K562 (cell line): ENCODE measurements at regions not wholly inside any gene's neighbourhood (a gene's known extent, or its start where the extent isn't known, plus 50 kb on each side); places are given as distances from the start of the nearest gene placed in this dataset.

Experiments used
- ATAC-seq: fragments of 200-7000 bp; cut with Tn5 transposase; 3 replicates; pipeline ENCODE4 v1.9.1; 2020; ENCODE audit warnings: moderate library complexity
- BruUV-seq: library from RNA; stranded (reverse); fragments of 400-500 nt; replicated peaks from 2 replicates; lab custom pipeline; 2021; lab: Mats Ljungman, UMichigan
- CTCF ChIA-PET: fragments of 300-600 bp; formaldehyde crosslinking; extraction: SDS; loops from one replicate; lab custom pipeline; 2021; ENCODE audit warnings: low intra/inter-chr PET ratio; lab: Yijun Ruan, JAX
- POLR2A ChIA-PET: fragments of 300-600, 350-650 bp; sonication (Branson Sonifier 250); formaldehyde crosslinking; extraction: SDS; loops from one replicate; lab custom pipeline; 2021; ENCODE audit warnings: antibody characterized with exemption, inconsistent platforms; lab: Yijun Ruan, JAX
- DNase-seq, 4 experiments: peaks; one replicate each; pipeline versions ENCODE4 v3.0.0 to v3.0.0-alpha.2; 2011 to 2018; ENCODE audit warnings: low spot score in 3 of 4, mixed read lengths in 3 of 4; ENCODE audit errors: extremely low read depth in 1 of 4
- FAIRE-seq: peaks from 2 replicates; lab custom pipeline; 2011; peaks lifted over from hg19 to GRCh38; lab: Jason Lieb, UNC
- H2AFZ ChIP-seq: 2 replicates; pipeline ENCODE4 v1.6.0; 2011; ENCODE audit warnings: low read depth, low read length, control low read depth, inconsistent platforms
- H3K27ac ChIP-seq: fragments of 200-600 bp; 3 replicates; pipeline ENCODE4 v1.8.0; 2011; ENCODE audit warnings: low read depth, mild to moderate bottlenecking, control low read depth, inconsistent platforms, low read length, moderate library complexity, mixed read lengths; ENCODE audit errors: extremely low read depth
- H3K27me3 ChIP-seq, 2 experiments: fragments of 300-600 bp in 1 of 2; 2 replicates in 1 of 2; 3 replicates in 1 of 2; pipeline versions ENCODE4 v1.6.0 to v1.8.0; 2011; ENCODE audit warnings: inconsistent platforms in 2 of 2, low read length in 2 of 2, mild to moderate bottlenecking in 1 of 2, mixed read lengths in 1 of 2, moderate library complexity in 1 of 2; ENCODE audit not compliant: control insufficient read depth in 2 of 2, insufficient read depth in 2 of 2
- H3K36me3 ChIP-seq: fragments of 300-600 bp; 3 replicates; pipeline ENCODE4 v1.8.0; 2011; ENCODE audit warnings: mild to moderate bottlenecking, low read length, inconsistent platforms; ENCODE audit not compliant: control insufficient read depth, insufficient read depth
- H3K4me1 ChIP-seq, 2 experiments: fragments of 200-600 bp in 1 of 2; replicated peaks in 1 of 2; 2 replicates in 1 of 2; 3 replicates in 1 of 2; pipeline versions ENCODE4 v1.5.1 to v1.8.0; 2011; ENCODE audit warnings: inconsistent platforms in 2 of 2, low read length in 2 of 2, mild to moderate bottlenecking in 1 of 2, mixed read lengths in 1 of 2, moderate library complexity in 1 of 2; ENCODE audit not compliant: control insufficient read depth in 2 of 2, insufficient read depth in 2 of 2
- H3K4me2 ChIP-seq: 2 replicates; pipeline ENCODE4 v1.6.1; 2011; ENCODE audit warnings: low read length, control low read depth, inconsistent platforms, mixed read lengths; ENCODE audit not compliant: insufficient read depth
- H3K4me3 ChIP-seq: fragments of 200-600 bp; sonication (generic), shearing (Covaris generic); 2 replicates; pipeline ENCODE4 v1.5.1; 2016; ENCODE audit warnings: control low read depth, inconsistent platforms
- H3K79me2 ChIP-seq: fragments of 200-600 bp; 3 replicates; pipeline ENCODE4 v1.8.0; 2011; ENCODE audit warnings: low read length, inconsistent platforms; ENCODE audit not compliant: control insufficient read depth, insufficient read depth
- H3K9ac ChIP-seq, 2 experiments: 2 replicates each; pipeline versions ENCODE4 v1.6.0 to v1.6.1; 2011; ENCODE audit warnings: low read depth in 2 of 2, low read length in 2 of 2, control low read depth in 1 of 2, inconsistent platforms in 1 of 2, mild to moderate bottlenecking in 1 of 2, mixed read lengths in 1 of 2; ENCODE audit not compliant: insufficient read depth in 1 of 2
- H3K9me1 ChIP-seq: one replicate; pipeline ENCODE4 v1.6.0; 2011; ENCODE audit warnings: inconsistent platforms, mild to moderate bottlenecking, low read length, moderate library complexity; ENCODE audit not compliant: control insufficient read depth, insufficient read depth
- H3K9me3 ChIP-seq: replicated peaks from 2 replicates; pipeline ENCODE4 v1.5.1; 2011; ENCODE audit warnings: low read depth, low read length, inconsistent platforms; ENCODE audit not compliant: control insufficient read depth, insufficient read depth
- H4K20me1 ChIP-seq: replicated peaks from 2 replicates; pipeline ENCODE4 v1.6.1; 2011; ENCODE audit warnings: low read length, inconsistent platforms, mixed read lengths; ENCODE audit not compliant: control insufficient read depth, insufficient read depth
- CBFA2T3 ChIP-seq: fragments of 450-650 bp; IDR thresholded peaks from 2 replicates; pipeline ENCODE4 v1.6.1; 2017
- EGR1 ChIP-seq: fragments of 450-650 bp; conservative IDR thresholded peaks from 2 replicates; pipeline ENCODE4 v1.6.1; 2017; ENCODE audit warnings: mild to moderate bottlenecking
- GTF2E2 ChIP-seq: fragments of 200-800 bp; sonication (Bioruptor generic); IDR thresholded peaks from 2 replicates; pipeline ENCODE4 v1.6.1; 2016; ENCODE audit warnings: missing genetic modification characterization, missing compliant biosample characterization
- HMG20B ChIP-seq: fragments of 250-450 bp; sonication (Bioruptor Pico); IDR thresholded peaks from 2 replicates; pipeline ENCODE4 v1.5.0; 2021; ENCODE audit warnings: mild to moderate bottlenecking
- JUND ChIP-seq, 2 experiments: IDR thresholded peaks; 2 replicates in 1 of 2; 3 replicates in 1 of 2; pipeline ENCODE4 v1.6.1; 2011; ENCODE audit warnings: borderline replicate concordance in 2 of 2, low read depth in 2 of 2, low read length in 2 of 2, improper control_type of control experiment in 1 of 2, missing biosample characterization in 1 of 2, missing genetic modification characterization in 1 of 2, missing genetic modification reagents in 1 of 2
- NCOA1 ChIP-seq: fragments of 450-650 bp; IDR thresholded peaks from 2 replicates; pipeline ENCODE4 v1.6.1; 2016; ENCODE audit warnings: low read depth
- NEUROD1 ChIP-seq: fragments of 150-350 bp; IDR thresholded peaks from 2 replicates; pipeline ENCODE4 v1.6.1; 2014; ENCODE audit warnings: borderline replicate concordance, low read length, low read depth; ENCODE audit not compliant: partially characterized antibody
- PURB ChIP-seq: sonication (generic); formaldehyde crosslinking; IDR thresholded peaks from 2 replicates; pipeline ENCODE4 v1.9.0; 2021; ENCODE audit warnings: low read depth, mild to moderate bottlenecking, missing genetic modification reagents
- RHOXF2B ChIP-seq: fragments of 250-450 bp; sonication (Bioruptor Pico); conservative IDR thresholded peaks from 2 replicates; pipeline ENCODE4 v1.5.1; 2021
- TAF15 ChIP-seq: fragments of 200-400 bp; formaldehyde crosslinking; IDR thresholded peaks from 2 replicates; pipeline ENCODE4 v1.6.1; 2017; ENCODE audit warnings: mild to moderate bottlenecking, low read depth, low read length, moderate library complexity
- WHSC1 ChIP-seq: IDR thresholded peaks from one replicate; pipeline ENCODE4 v1.6.1; 2012; ENCODE audit warnings: low read length, control low read depth, inconsistent platforms
- ZNF121 ChIP-seq: sonication (generic); formaldehyde crosslinking; conservative IDR thresholded peaks from 2 replicates; pipeline ENCODE4 v1.8.0; 2022; ENCODE audit warnings: missing genetic modification reagents
- ZNF184 ChIP-seq: sonication (generic); formaldehyde crosslinking; IDR thresholded peaks from 2 replicates; pipeline ENCODE4 v1.5.0; 2020; ENCODE audit warnings: missing genetic modification reagents
- WGBS: fragments of 100-300 bp; shearing (Covaris generic); methylation state at CpG from one replicate; pipeline ENCODE4 v1.1.6; 2016; ENCODE audit warnings: low coverage, mixed read lengths; ENCODE audit not compliant: insufficient coverage; ENCODE audit errors: missing lambda C conversion rate; 5-methylcytosine and 5-hydroxymethylcytosine counted together
- in situ Hi-C: fragments of 300-500 bp; cut with MboI; formaldehyde crosslinking; loops from 4 replicates; pipeline ENCODE4 v1.15.0; 2018; ENCODE audit warnings: inconsistent platforms, mixed read lengths
- intact Hi-C: fragments of 100-400 bp; cut with micrococcal nuclease; formaldehyde crosslinking; loops from 2 replicates; pipeline ENCODE4 v1.14.2; 2022
- TF ChIP-seq, protein P1 (sequence below): IDR thresholded peaks from 2 replicates; pipeline ENCODE4 v1.6.1; 2011; ENCODE audit warnings: borderline replicate concordance, low read depth, mild to moderate bottlenecking, moderate library complexity, low read length; ENCODE audit not compliant: insufficient read depth, poor library complexity, severe bottlenecking
- TF ChIP-seq, protein P2 (sequence below): sonication (generic); formaldehyde crosslinking; IDR thresholded peaks from 2 replicates; pipeline ENCODE4 v1.5.0; 2020; ENCODE audit warnings: missing genetic modification reagents
- TF ChIP-seq, protein P3 (sequence below): fragments of 450-650 bp; IDR thresholded peaks from 2 replicates; pipeline ENCODE4 v1.7.0; 2016; ENCODE audit warnings: borderline replicate concordance

DNA sequence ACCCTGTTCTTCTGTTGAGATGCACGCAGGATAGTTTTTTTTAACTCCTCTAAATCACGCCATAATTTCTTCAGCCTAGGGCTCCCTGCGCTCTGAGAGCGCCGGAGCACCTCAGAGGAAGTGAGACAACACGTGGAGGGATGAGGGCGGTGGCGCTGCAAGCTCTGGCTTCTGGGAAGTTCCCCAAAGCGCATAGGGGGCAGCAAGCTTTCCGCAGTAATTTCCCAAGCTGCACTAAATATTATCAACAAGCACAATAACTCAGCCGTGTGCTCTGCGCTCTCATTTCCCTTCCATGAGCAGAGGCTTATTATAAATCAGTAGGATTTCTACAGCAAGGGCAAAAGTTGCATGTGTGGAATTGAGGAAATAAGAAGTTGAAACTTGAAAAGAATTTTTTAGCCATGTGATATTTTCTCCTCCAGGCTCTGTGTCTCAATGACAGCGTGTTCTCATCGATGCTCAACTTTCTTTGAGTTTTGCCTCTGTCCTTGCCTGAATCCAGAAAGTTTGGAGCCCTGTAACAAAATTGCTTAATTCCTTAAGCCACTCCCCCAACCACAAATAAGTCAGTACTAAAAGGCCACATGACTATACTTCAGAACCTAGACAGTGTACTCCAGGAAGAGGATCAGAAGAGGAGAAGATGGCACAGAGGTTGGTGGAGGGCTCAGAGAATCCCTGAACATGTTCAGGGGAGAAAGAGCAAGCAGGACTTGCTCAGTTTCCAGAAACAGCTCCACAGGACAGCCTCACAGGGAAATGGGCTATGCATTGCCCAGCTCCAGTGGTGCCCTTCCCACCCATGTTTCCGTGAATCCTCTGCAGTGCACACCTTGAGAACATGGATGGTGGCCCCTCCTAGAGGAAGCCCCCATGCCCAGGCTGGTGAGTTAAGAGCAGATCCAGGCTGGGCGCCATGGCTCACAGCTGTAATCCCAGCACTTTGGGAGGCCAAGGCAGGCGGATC, 221.5 kb upstream of the GHITM start:
- no peak overlapping the region for H3K9ac ChIP-seq
- H3K4me2 ChIP-seq = peak overlapping the region; percentile 30; the same call in 1 of the 2 replicates
- no peaks in the 10 kb centered on the region for H3K79me2 ChIP-seq
- H3K9me1 ChIP-seq = no peaks in the 10 kb centered on the region
- ATAC-seq = peak; percentile 92
- H3K9me3 ChIP-seq = no peaks in the 10 kb centered on the region
- peak overlapping the region; percentile 56 for H2AFZ ChIP-seq
- no peaks in the 10 kb centered on the region for H4K20me1 ChIP-seq
- 3% methylated on average over 17 of the region's 17 CpGs for WGBS
- H3K27ac ChIP-seq = no peak overlapping the region
- in situ Hi-C loops (no loop called here), intact Hi-C loops (loop anchor here (5.0 kb wide), 1 partner anchor 51 kb away; no protein-coding TSS in a partner anchor)
- peaks cover 0 to 5% of the 10 kb centered on the region in 2 experiments; a peak in 1 of 5 replicates for H3K27me3 ChIP-seq
- ChIA-PET POLR2A (interaction anchor here (1.0 kb wide), 1 partner anchor 11 kb away, joined by 3 read pairs; no protein-coding TSS in a partner anchor), CTCF (no interaction called here)
- no peak overlapping the region for H3K4me3 ChIP-seq
- peak; percentile 48 for FAIRE-seq
- BruUV-seq = no TSS peak
- DNase-seq = peak in 2 of 4 experiments; percentile 26 to 39
- H3K36me3 ChIP-seq = no peaks in the 10 kb centered on the region
- H3K4me1 ChIP-seq = 0 out of 5 replicates have a peak, but pooled peaks cover 0 to 4% of the 10 kb centered on the region in 2 experiments
- TF ChIP-seq ZNF184 (no peak), JUND (IDR thresholded peaks at IDR 0.05; ENCODE audit: borderline replicate concordance, low read depth, low read length) (no peak), JUND (tag; IDR thresholded peaks at IDR 0.05; ENCODE audit: borderline replicate concordance, low read depth, low read length) (no peak), CBFA2T3 (no peak), PURB (CRISPR knock-in tag) (no peak), NEUROD1 (no peak), GTF2E2 (tag) (no peak), ZNF121 (CRISPR knock-in tag) (no peak), WHSC1 (no peak), EGR1 (no peak), HMG20B (CRISPR knock-in tag) (no peak), RHOXF2B (CRISPR knock-in tag) (no peak), TAF15 (no peak), NCOA1 (no peak)
- TF ChIP-seq, protein P1, sequence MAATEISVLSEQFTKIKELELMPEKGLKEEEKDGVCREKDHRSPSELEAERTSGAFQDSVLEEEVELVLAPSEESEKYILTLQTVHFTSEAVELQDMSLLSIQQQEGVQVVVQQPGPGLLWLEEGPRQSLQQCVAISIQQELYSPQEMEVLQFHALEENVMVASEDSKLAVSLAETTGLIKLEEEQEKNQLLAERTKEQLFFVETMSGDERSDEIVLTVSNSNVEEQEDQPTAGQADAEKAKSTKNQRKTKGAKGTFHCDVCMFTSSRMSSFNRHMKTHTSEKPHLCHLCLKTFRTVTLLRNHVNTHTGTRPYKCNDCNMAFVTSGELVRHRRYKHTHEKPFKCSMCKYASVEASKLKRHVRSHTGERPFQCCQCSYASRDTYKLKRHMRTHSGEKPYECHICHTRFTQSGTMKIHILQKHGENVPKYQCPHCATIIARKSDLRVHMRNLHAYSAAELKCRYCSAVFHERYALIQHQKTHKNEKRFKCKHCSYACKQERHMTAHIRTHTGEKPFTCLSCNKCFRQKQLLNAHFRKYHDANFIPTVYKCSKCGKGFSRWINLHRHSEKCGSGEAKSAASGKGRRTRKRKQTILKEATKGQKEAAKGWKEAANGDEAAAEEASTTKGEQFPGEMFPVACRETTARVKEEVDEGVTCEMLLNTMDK = peak; percentile 33
- TF ChIP-seq, protein P2, sequence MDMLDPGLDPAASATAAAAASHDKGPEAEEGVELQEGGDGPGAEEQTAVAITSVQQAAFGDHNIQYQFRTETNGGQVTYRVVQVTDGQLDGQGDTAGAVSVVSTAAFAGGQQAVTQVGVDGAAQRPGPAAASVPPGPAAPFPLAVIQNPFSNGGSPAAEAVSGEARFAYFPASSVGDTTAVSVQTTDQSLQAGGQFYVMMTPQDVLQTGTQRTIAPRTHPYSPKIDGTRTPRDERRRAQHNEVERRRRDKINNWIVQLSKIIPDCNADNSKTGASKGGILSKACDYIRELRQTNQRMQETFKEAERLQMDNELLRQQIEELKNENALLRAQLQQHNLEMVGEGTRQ (CRISPR knock-in tag) = peak; percentile 70
- TF ChIP-seq, protein P3, sequence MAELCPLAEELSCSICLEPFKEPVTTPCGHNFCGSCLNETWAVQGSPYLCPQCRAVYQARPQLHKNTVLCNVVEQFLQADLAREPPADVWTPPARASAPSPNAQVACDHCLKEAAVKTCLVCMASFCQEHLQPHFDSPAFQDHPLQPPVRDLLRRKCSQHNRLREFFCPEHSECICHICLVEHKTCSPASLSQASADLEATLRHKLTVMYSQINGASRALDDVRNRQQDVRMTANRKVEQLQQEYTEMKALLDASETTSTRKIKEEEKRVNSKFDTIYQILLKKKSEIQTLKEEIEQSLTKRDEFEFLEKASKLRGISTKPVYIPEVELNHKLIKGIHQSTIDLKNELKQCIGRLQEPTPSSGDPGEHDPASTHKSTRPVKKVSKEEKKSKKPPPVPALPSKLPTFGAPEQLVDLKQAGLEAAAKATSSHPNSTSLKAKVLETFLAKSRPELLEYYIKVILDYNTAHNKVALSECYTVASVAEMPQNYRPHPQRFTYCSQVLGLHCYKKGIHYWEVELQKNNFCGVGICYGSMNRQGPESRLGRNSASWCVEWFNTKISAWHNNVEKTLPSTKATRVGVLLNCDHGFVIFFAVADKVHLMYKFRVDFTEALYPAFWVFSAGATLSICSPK = no peak
